ENCODE measurements at regions not wholly inside any gene's neighbourhood (a gene's known extent, or its start where the extent isn't known, plus 50 kb on each side); places are given as distances from the start of the nearest gene placed in this dataset.

- peak; percentile 6 for DNase-seq
Measured at GRCh38 chr6:95364016-95364604, 213.2 kb upstream of the MANEA start.

DNA sequence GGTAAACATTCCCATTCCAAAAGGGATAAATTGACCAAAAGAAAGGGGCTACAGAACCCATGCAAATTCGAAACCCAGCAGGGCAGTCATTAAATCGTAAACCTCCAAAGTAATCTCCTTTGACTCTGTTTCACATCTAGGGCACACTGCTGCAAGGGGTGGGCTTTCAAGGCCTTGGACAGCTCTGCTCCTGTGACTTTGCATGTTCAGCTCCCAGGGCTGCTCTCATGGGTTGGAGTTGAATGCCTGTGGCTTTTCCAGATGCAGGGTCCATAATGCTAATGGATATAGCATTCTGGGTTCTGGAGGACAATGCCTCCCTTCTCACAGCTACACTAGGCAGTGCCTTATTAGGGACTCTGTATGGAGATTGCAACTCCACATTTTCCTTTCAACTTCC, 211.9 kb upstream of the MANEA start:
- DNase-seq: no peak

GRCh38 chr6:95366414-95366813, 210.9 kb upstream of the MANEA start:
- no peak for DNase-seq

DNA sequence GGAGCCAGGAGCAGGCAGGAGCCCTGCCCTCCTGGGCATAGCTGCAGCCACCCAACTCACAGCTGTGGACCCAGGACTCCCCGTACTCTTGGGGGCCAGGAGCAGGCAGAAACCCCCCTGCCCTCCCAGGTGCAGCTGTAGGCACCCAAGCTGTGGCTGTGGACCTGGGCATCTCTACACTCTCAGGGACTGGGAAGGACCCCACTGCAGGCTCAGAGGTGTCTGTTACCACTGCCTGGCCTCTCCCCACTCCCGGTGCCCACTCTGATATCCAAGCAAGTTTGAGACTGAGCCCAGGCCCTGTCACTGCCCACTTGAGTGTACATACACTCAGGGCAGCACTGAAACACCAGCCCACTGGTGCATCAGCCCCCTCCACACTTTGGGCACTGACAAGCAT, 193.5 kb upstream of the MANEA start:
- DNase-seq: no peak

GRCh38 chr6:95384988-95385387, 192.3 kb upstream of the MANEA start:
- no peak for DNase-seq

GRCh38 chr6:95387845-95388244, 189.5 kb upstream of the MANEA start:
- no peak for DNase-seq

DNA sequence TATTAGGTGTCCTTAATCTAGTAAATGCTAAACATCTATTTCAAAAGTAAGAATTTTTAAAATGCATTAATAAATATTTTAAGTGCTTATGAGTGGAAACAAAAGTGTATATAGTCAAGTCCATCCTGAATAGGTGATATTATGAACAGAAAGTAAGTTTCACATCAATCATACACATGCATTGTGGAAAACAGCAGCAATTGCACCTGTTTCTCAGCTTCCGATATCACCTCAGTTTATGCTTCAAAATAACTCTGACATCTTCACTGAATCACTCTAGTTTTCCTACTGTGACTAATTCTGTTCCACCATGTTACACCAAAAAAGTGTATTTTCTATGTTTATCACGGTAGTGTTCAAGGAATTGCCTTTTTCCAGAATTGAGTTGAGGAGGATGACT, 172.6 kb upstream of the MANEA start:
- DNase-seq: no peak

GRCh38 chr6:95408111-95408510, 169.2 kb upstream of the MANEA start:
- DNase-seq: no peak

- no peak for DNase-seq
Measured at GRCh38 chr6:95410168-95410567, 167.2 kb upstream of the MANEA start.

- no peak for DNase-seq
Measured at GRCh38 chr6:95413789-95414188, 163.5 kb upstream of the MANEA start.

GRCh38 chr6:95417856-95418255, 159.5 kb upstream of the MANEA start:
- no peak for DNase-seq

DNA sequence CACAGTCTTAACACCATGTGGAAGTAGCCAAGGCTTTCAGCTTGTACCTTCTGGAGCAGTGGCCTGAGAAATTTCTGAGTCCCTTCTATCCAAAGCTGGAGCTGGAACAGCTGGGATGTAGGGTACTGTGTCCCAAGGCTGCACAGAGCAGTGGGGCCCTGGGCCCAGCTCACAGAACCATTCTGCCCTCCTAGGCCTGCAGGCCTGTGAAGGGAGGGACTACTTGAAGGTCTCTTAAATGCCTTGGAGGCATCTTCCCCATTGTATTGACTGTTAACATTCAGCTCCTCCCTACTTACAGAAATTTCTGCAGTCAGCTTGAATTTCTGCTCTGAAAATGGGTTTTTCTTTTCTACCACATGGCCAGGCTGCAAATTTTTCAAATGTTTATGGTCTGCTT, 156.5 kb upstream of the MANEA start:
- no peak for DNase-seq

GRCh38 chr6:95423331-95423730, 154.0 kb upstream of the MANEA start:
- DNase-seq: no peak

- DNase-seq: peak; percentile 19
Measured at GRCh38 chr6:95431637-95432228, 145.6 kb upstream of the MANEA start.

- DNase-seq: no peak
Measured at GRCh38 chr6:95439741-95440140, 137.6 kb upstream of the MANEA start.

DNA sequence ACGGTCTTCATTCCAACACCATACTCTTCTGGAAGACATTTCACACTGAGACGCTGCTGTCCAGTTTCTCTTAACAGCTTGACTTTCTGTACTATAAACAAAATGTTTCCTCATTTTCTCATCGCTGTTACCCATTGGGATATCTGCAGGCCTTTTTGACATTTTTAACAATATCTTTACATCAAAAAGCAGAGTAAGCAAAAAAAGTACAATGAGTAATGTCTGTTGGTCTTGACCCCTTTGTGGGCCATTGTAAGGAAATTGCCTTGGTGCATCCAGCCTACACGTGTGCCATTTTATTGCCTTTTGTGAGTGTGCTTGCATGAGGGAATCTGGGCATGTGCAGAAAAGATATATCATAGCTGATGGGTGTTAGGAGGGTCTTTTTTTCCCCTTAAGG, 129.1 kb upstream of the MANEA start:
- DNase-seq: no peak

- no peak for DNase-seq
Measured at GRCh38 chr6:95469511-95469910, 107.8 kb upstream of the MANEA start.

DNA sequence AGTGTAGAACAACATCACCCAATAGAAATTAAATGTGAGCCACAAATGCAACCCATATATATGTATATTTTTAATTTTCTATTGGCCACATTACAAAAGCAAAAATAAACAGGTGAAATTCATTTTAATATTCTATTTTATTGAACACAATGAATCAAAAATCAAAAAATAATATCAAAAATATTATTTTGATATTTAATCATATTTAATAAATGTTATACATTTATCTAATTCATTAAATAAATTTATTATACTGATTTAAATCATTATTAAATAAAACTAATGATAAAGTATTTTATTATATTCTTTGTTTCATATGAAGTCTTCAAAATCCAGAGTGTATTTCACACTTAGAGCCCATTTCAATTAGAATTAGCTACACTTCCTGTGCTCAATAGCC, 98.4 kb upstream of the MANEA start:
- DNase-seq: no peak

- no peak for DNase-seq
Measured at GRCh38 chr6:95487817-95488216, 89.5 kb upstream of the MANEA start.

DNA sequence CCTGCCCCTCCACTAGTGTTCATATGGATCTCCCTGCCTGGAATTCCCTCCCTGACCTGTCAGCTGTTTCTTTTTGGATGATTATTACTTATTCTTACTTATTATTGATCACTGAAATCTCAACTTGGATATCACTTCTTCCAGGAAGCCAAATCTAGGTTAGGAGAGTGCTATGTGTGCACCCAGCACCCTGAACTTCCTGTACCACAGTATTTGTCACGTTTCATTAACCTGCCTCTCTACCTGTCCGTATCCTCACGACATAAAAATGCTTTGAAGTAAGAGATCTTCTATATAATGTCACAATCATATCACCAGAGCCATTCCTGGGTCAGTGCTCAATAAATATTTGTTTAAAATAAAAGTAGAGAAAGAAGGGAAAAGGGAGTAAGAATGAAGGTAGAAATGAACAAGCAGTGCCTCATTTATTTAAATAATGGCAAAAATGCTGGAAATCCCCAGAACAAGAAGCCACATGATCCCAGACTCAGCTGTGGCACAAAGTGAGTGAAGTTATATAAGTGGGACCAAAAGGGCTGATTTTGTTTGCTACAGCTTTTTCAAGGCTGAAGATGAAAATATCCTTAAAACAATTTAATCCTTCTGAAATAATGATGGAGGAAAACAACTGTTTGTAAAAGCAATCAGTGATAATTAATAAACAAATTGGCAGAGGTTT, 88.0 kb upstream of the MANEA start:
- DNase-seq: no peak

DNA sequence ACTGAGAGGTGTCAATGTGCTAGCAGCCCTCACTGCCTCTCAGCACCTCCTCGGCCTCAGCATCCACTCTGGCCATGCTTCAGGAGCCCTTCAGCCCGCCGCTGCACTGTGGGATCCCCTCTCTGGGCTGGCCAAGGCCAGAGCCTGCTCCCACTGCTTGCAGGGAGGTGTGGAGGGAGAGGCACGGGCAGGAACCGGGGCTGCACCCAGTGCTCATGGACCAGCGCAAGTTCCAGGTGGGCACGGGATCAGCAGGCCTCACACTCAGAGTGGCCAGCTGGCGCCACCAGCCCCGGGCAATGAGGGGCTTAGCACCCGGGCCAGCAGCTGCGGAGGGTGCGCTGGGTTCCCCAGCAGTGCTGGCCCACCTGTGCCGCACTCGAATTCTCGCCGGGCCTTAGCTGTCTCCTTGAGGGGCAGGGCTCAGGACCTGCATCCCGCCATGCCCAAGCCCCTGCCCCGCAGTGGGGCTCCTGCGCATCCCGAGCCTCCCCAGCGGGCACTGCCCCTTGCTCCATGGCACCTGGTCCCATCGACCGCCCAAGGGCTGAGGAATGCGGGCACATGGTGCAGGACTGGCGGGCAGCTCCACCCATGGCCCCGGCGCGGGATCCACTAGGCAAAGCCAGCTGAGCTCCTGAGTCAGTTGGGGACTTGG, 80.4 kb upstream of the MANEA start:
- DNase-seq: no peak

GRCh38 chr6:95501032-95501904, 76.1 kb upstream of the MANEA start:
- DNase-seq: no peak

DNA sequence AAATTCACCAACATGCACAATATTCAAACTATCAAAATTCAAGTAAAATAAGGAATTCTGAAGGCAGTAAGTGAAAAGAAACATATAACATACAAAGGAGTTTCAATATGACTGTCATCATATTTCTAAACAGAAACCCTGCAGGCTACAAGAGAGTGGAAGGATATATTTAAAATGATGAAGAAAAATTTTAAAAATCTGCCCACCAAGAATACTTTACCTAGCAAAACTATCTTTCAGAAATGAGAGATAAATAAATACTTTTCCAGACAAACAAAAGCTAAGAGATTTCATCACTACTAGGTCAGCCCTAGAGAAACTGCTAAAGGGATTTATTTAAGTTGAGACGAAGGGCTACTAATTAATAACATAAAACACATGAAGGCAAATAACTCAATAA, 73.8 kb upstream of the MANEA start:
- DNase-seq: no peak

Data from fibroblast of skin of back (primary cell).